GM10266 (cell line): ENCODE measurements at regions not wholly inside any gene's neighbourhood (a gene's known extent, or its start where the extent isn't known, plus 50 kb on each side); places are given as distances from the start of the nearest gene placed in this dataset.

ENCODE experiments used
- DNase-seq: peaks from one replicate; pipeline ENCODE4 v3.0.0; 2012; ENCODE audit errors: extremely low spot score
- TF ChIP-seq, protein P1 (sequence below): IDR thresholded peaks from 2 replicates; pipeline ENCODE4 v1.5.1; 2012; ENCODE audit warnings: mild to moderate bottlenecking, low read depth; ENCODE audit not compliant: control insufficient read depth, insufficient read depth; ENCODE audit errors: missing control alignments

DNA sequence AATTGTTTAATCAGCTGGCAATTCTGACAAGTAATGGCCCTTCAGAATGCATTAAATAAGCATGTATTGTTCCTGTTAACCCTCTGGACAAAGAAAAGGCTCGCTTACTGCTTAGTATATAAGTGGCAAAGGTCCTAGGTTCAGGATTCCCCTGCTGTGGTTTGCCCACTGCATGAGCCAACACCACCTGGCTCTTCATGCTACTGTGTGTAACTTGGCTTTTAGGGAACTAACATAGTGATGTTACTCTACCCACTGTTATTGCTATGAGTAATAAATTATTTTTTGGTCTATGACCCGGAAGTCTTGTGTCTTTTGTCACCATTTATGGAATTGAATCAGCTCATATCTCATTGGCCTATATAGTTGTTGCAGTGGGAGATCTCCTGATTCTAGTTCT lies 791.7 kb upstream of the PHF14 start:
- TF ChIP-seq, protein P1, sequence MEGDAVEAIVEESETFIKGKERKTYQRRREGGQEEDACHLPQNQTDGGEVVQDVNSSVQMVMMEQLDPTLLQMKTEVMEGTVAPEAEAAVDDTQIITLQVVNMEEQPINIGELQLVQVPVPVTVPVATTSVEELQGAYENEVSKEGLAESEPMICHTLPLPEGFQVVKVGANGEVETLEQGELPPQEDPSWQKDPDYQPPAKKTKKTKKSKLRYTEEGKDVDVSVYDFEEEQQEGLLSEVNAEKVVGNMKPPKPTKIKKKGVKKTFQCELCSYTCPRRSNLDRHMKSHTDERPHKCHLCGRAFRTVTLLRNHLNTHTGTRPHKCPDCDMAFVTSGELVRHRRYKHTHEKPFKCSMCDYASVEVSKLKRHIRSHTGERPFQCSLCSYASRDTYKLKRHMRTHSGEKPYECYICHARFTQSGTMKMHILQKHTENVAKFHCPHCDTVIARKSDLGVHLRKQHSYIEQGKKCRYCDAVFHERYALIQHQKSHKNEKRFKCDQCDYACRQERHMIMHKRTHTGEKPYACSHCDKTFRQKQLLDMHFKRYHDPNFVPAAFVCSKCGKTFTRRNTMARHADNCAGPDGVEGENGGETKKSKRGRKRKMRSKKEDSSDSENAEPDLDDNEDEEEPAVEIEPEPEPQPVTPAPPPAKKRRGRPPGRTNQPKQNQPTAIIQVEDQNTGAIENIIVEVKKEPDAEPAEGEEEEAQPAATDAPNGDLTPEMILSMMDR, result no peak
- no peak for DNase-seq

DNA sequence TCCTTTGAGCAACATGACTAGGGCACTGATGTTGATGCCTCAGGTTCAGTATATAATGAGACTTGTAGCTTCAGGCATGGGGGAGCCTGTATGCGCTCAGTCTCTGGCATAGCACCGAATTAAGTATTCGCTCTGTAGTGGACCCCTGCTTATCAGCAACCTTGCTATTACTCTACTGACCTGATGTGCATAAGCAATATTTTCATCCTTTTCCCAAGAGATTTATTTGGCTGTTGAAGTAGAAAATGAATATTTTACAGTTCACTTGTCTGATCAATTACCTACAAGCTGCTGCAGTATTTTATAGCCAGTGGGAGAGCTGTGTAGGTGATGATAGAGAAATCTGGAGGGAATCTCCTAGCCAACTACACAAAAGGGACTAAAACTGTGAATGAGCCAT lies 781.6 kb upstream of the PHF14 start:
- TF ChIP-seq, protein P1, result no peak
- no peak for DNase-seq

DNA sequence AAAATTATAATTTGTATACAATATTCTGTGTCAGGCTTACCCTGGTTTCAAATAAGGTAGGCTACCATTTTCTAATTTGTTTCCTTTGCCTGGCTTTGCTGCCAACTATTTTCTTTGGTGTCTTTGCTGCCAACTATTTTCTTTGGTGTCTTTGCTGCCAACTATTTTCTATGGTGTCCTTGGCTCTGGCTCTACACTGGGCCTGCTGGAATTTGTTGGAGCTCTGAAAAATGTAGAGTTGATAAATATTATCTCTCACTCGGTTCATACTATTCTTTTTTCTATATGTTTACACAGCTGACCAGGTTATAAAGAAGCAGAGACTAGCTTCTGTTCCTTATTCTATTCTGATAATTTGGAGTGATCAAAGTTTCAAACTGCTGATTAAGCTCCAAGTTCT lies 768.0 kb upstream of the PHF14 start:
- TF ChIP-seq, protein P1, result no peak
- DNase-seq, result no peak

DNA sequence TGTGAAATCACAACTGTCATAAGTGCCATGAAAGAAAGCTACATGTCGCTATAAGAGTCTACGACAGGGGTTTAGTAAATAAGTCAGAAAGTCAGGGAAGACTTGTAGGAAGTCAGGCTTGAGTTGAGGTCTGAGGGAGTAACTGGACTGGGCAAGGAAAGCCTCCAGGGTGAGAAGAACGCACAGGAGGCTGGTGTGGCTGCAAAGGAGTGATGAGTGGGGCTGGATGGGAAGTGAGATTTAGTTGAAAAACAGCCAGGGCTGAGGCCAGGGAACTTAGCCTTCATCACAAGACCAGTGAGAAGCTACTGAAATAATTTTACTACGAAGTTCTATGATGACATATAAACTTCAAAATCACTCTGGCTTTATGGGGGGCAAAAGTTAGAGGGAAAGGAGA lies 763.7 kb upstream of the PHF14 start:
- TF ChIP-seq, protein P1, result no peak
- no peak for DNase-seq

DNA sequence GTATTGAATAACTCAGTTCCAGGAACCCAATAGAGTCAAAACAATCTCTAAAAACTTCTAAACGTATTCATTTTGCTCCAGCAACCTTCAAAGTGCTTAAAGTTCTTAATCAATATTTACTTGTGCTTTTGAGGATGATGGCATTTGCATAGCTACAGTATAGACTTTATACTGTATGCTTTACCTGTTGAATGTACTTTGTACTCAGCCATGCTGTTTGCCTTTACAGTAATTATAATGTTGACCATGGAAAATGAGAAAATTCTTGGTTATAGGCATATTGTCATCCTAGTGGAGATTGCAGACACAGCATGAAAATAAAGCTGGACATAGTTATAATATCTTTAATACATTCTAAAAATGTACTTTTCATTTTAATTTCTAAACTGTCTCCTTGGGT lies 762.7 kb upstream of the PHF14 start:
- no peak for DNase-seq
- TF ChIP-seq, protein P1, result no peak

DNA sequence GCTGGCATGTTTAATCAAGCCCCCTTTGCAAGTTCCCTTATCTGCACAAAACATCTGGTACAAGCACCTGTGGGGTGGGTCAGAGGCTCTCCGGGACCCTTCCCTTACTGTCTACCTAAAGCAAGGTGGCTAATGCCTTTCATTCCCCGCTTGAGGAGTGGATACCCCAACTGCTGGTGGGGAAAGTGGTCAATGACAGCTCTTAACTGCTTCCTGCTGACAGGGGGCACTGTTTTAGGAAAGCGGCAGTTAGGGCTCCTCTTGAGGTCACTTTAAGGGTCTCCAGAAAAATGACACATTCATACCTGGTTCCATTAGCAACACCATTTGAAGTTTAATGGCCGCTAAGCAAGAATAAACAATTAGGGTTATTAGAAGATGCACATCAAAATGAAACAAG lies 761.8 kb upstream of the PHF14 start:
- DNase-seq, result no peak
- TF ChIP-seq, protein P1, result no peak

DNA sequence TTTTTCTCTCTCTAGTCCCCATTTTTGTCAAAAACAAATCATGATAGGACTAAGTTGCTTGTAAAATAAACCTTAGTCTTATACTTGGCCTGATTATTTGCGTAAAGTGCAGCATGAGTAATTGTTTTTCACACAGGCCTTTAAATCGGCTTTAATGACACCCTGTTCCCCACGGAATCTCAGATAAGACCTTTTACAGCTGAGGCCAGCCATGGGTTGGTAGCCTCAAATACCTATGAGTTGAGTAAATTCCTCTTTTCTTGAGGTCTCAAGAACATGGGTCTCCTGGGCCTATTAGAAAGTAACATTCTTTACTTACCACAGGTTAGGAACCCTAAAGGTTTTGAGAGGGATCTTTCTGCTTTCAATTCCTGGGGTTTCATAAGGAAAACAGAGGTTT lies 761.0 kb upstream of the PHF14 start:
- DNase-seq, result no peak
- TF ChIP-seq, protein P1, result no peak
